OCI-LY1 (cell line): ENCODE measurements at regions not wholly inside any gene's neighbourhood (a gene's known extent, or its start where the extent isn't known, plus 50 kb on each side); places are given as distances from the start of the nearest gene placed in this dataset.
A peak's percentile ranks its signal among the peaks of the same experiment; 100 is the strongest.

Source experiments
- H2AFZ ChIP-seq: fragments of 200-600 bp; sonication (generic), shearing (Covaris generic); 2 replicates; pipeline ENCODE4 v1.6.0; 2014; ENCODE audit warnings: antibody characterized with exemption, mild to moderate bottlenecking, low read length
- H3F3A ChIP-seq: fragments of 200-600 bp; sonication (generic), shearing (Covaris generic); 2 replicates; pipeline ENCODE4 v1.6.0; 2014; ENCODE audit warnings: mild to moderate bottlenecking, antibody characterized with exemption, low read length, moderate library complexity; ENCODE audit not compliant: insufficient read depth
- H3K27ac ChIP-seq: fragments of 200-600 bp; sonication (generic); 2 replicates; pipeline ENCODE4 v1.5.1; 2014; ENCODE audit warnings: low read length, mixed run types, mild to moderate bottlenecking, low read depth; ENCODE audit not compliant: poor library complexity, severe bottlenecking
- H3K27me3 ChIP-seq: fragments of 200-600 bp; sonication (generic); 2 replicates; pipeline ENCODE4 v1.6.0; 2014; ENCODE audit warnings: antibody characterized with exemption, mild to moderate bottlenecking, low read length, moderate library complexity; ENCODE audit not compliant: insufficient read depth
- H3K36me3 ChIP-seq: fragments of 200-600 bp; sonication (generic); 2 replicates; pipeline ENCODE4 v1.6.1; 2014; ENCODE audit warnings: mild to moderate bottlenecking, antibody characterized with exemption, low read length, moderate library complexity, mixed read lengths; ENCODE audit not compliant: insufficient read depth
- H3K4me1 ChIP-seq: fragments of 200-600 bp; sonication (generic); 2 replicates; pipeline ENCODE4 v1.5.1; 2014; ENCODE audit warnings: mild to moderate bottlenecking, low read length, moderate library complexity; ENCODE audit not compliant: insufficient read depth, severe bottlenecking
- H3K4me2 ChIP-seq: fragments of 200-600 bp; sonication (generic), shearing (Covaris generic); 2 replicates; pipeline ENCODE4 v1.6.1; 2014; ENCODE audit warnings: low read length
- H3K4me3 ChIP-seq: fragments of 200-600 bp; sonication (generic); 2 replicates; pipeline ENCODE4 v1.5.1; 2014; ENCODE audit warnings: low read length, low read depth, mild to moderate bottlenecking, mixed read lengths; ENCODE audit not compliant: poor library complexity, severe bottlenecking
- H3K79me2 ChIP-seq: fragments of 200-600 bp; shearing (Covaris generic); 2 replicates; pipeline ENCODE4 v1.6.1; 2016; ENCODE audit warnings: mixed run types, low read length, mixed read lengths; ENCODE audit not compliant: insufficient read depth
- H3K9ac ChIP-seq: fragments of 200-600 bp; sonication (generic), shearing (Covaris generic); 2 replicates; pipeline ENCODE4 v1.6.1; 2014; ENCODE audit warnings: mild to moderate bottlenecking, low read length, mixed read lengths
- H3K9me2 ChIP-seq: fragments of 200-600 bp; sonication (generic), shearing (Covaris generic); 2 replicates; pipeline ENCODE4 v1.6.1; 2014; ENCODE audit warnings: low read depth, mild to moderate bottlenecking, low read length, mixed read lengths
- H3K9me3 ChIP-seq: fragments of 200-600 bp; shearing (Covaris generic); 2 replicates; pipeline ENCODE4 v1.6.1; 2014; ENCODE audit warnings: low read length, mixed read lengths
- H4K20me1 ChIP-seq: fragments of 200-600 bp; sonication (generic), shearing (Covaris generic); 2 replicates; pipeline ENCODE4 v1.6.0; 2016; ENCODE audit warnings: mild to moderate bottlenecking, low read length; ENCODE audit not compliant: insufficient read depth
- CTCF ChIP-seq: fragments of 200-600 bp; sonication (generic), shearing (Covaris generic); IDR thresholded peaks from 2 replicates; pipeline ENCODE4 v1.5.1; 2017; ENCODE audit warnings: mild to moderate bottlenecking, antibody characterized with exemption, low read length, moderate library complexity, mixed read lengths
- EZH2 ChIP-seq: fragments of 200-600 bp; sonication (generic), shearing (Covaris generic); IDR thresholded peaks from 2 replicates; pipeline ENCODE4 v1.8.0; 2017; ENCODE audit warnings: borderline replicate concordance, mixed run types, mild to moderate bottlenecking, antibody characterized with exemption, low read length, moderate library complexity, mixed read lengths

GRCh38 chrX:43083016-43083415 is 305.1 kb upstream of the PPP1R2C start:
- Histone ChIP-seq H3K4me3 (no peak overlapping the region), H3K79me2 (no peaks in the 10 kb centered on the region), H3F3A (no peaks in the 10 kb centered on the region), H3K4me2 (no peak overlapping the region), H3K9me3 (no peaks in the 10 kb centered on the region), H2AFZ (no peak overlapping the region), H3K4me1 (no peaks in the 10 kb centered on the region), H3K36me3 (no peaks in the 10 kb centered on the region), H3K27ac (no peak overlapping the region), H3K27me3 (no peaks in the 10 kb centered on the region), H4K20me1 (no peaks in the 10 kb centered on the region), H3K9me2 (no peaks in the 10 kb centered on the region), H3K9ac (no peak overlapping the region)
- TF ChIP-seq EZH2 (no peak), CTCF (no peak)

GRCh38 chrX:43087830-43088229 is 309.9 kb upstream of the PPP1R2C start:
- Histone ChIP-seq H3K9me3 (no peaks in the 10 kb centered on the region), H4K20me1 (no peaks in the 10 kb centered on the region), H3K4me2 (no peak overlapping the region), H3K27me3 (no peaks in the 10 kb centered on the region), H3K4me1 (no peaks in the 10 kb centered on the region), H2AFZ (no peak overlapping the region), H3K9me2 (no peaks in the 10 kb centered on the region), H3K79me2 (no peaks in the 10 kb centered on the region), H3K9ac (no peak overlapping the region), H3F3A (no peaks in the 10 kb centered on the region), H3K27ac (no peak overlapping the region), H3K4me3 (no peak overlapping the region), H3K36me3 (no peaks in the 10 kb centered on the region)
- no peak for TF ChIP-seq CTCF
- no peak for TF ChIP-seq EZH2

GRCh38 chrX:43096830-43097229 is 318.9 kb upstream of the PPP1R2C start:
- Histone ChIP-seq H3F3A (no peaks in the 10 kb centered on the region), H3K4me2 (no peak overlapping the region), H3K9me2 (no peaks in the 10 kb centered on the region), H3K9me3 (no peaks in the 10 kb centered on the region), H2AFZ (no peak overlapping the region), H4K20me1 (no peaks in the 10 kb centered on the region), H3K4me3 (no peak overlapping the region), H3K9ac (no peak overlapping the region), H3K79me2 (no peaks in the 10 kb centered on the region), H3K36me3 (no peaks in the 10 kb centered on the region), H3K27me3 (no peaks in the 10 kb centered on the region), H3K27ac (peak overlapping the region; percentile 14), H3K4me1 (peaks cover 17% of the 10 kb centered on the region)
- TF ChIP-seq EZH2: no peak
- no peak for TF ChIP-seq CTCF
